ENCODE measurements at regions not wholly inside any gene's neighbourhood (a gene's known extent, or its start where the extent isn't known, plus 50 kb on each side); places are given as distances from the start of the nearest gene placed in this dataset.
"Not testable (repeated sequence)": the region's sequence is repeated elsewhere in the genome, so short reads cannot be mapped to it uniquely, and the experiment has no call there.

DNA sequence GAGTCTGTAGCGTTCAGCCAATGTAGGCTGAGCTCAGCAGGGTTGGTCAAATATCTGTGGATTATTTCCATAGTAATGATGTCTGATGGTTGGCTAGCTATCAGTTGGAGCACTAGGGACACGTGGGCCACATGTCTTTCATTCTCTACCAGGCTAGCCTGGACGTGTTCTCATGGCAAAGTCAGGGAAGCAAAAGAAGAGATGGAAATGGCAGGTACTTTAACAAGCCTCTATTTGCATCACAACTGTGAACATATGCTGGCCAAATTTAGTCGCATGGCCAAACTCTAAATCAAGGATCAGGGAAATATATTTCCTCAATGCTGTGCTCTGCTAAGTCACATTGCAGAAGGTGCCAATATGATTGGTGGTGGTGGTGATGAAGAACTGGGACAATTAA is 371.6 kb upstream of the CHST9 start:
- Mint-ChIP-seq H3K4me3 (no peak overlapping the region), H3K36me3 (no peaks in the 10 kb centered on the region), H3K4me1 (no peaks in the 10 kb centered on the region), H3K27me3 (no peaks in the 10 kb centered on the region), H3K9me3 (peaks cover 8% of the 10 kb centered on the region), H3K27ac (no peak overlapping the region)
- DNase-seq, result no peak
- CTCF ChIA-PET, result no interaction called here

DNA sequence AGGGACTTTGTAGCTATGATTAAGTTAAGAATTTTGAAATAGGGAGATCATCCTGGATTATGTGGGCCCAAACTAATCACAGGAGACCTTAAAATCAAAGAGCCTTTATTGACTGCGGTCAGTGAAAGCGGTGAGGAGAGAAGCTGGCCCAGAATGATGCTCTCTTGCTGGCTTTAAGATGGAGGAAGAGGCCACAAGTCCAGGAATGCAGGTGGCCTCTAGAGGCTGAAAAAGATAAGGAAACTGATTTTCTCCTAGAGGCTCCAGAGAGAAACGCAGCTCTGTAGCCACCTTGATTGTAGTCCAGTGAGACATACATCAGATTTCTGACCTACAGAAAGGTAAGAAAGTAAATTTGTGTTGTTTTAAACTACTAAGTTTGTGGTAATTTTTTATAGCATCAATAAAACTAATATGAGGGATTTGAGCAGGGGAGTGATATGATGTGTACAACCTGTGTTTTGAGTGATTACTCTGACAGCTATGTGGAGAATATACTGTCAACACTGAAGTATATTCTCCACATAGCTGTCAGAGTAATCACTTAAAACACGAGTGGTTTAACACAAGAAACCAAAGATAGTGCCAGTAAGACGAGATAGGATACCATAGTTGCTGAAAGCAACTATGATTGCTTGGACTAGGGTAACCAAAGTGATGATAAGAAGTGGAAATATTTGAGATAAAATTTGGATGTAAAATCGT is 364.4 kb upstream of the CHST9 start:
- no peak for DNase-seq
- CTCF ChIA-PET, result no interaction called here
- no peaks in the 10 kb centered on the region for H3K4me1 Mint-ChIP-seq
- H3K27me3 Mint-ChIP-seq, result no peaks in the 10 kb centered on the region
- H3K4me3 Mint-ChIP-seq, result no peak overlapping the region
- no peak overlapping the region for H3K27ac Mint-ChIP-seq
- no peaks in the 10 kb centered on the region for H3K36me3 Mint-ChIP-seq
- H3K9me3 Mint-ChIP-seq, result peaks cover 5% of the 10 kb centered on the region

DNA sequence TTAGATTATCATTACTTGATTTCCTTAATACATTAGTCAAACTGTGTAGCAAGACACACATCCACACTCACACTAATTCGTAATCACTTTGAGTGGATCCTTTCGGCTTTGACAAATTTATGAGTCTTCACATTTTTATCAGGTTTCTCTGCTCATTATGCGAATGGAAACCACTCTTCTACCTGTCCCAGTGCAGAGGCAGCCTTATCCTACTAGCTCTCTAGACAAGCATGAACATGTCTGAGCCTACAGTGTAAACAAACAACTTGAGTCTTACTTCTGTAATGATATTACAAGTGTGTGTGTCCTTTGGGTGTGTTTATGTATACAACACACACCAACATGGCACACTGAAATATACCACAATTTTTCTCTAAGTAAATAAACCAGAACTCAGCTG is 361.9 kb upstream of the CHST9 start:
- Mint-ChIP-seq H3K27ac (no peak overlapping the region), H3K36me3 (no peaks in the 10 kb centered on the region)

DNA sequence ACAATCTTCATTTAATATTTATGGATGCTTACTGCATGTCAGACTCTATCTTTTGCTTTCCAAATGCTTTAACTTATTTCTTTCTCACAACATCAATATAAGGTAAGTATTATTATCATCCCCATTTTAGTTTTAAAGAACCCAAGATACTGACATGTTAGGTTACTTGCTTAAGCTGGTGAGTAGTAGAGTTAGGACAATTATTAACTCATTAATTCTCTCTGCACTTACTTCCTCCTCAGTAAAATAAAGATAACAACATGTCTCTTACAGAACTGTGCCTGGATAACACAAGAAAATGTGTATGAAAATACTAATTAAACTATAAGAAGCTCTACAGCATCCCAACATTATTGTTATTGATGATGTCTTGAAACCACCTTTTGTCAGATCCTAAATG is 359.1 kb upstream of the CHST9 start:
- Mint-ChIP-seq H3K36me3 (no peaks in the 10 kb centered on the region), H3K4me3 (no peak overlapping the region), H3K9me3 (no peaks in the 10 kb centered on the region), H3K27ac (no peak overlapping the region), H3K4me1 (no peaks in the 10 kb centered on the region), H3K27me3 (no peaks in the 10 kb centered on the region)
- DNase-seq, result no peak
- CTCF ChIA-PET, result no interaction called here

More for the DNA sequence above, 361.9 kb upstream of the CHST9 start:
- CTCF ChIA-PET, result no interaction called here
- Mint-ChIP-seq H3K4me3 (no peak overlapping the region), H3K27me3 (no peaks in the 10 kb centered on the region), H3K9me3 (no peaks in the 10 kb centered on the region), H3K4me1 (no peaks in the 10 kb centered on the region)
- no peak for DNase-seq

DNA sequence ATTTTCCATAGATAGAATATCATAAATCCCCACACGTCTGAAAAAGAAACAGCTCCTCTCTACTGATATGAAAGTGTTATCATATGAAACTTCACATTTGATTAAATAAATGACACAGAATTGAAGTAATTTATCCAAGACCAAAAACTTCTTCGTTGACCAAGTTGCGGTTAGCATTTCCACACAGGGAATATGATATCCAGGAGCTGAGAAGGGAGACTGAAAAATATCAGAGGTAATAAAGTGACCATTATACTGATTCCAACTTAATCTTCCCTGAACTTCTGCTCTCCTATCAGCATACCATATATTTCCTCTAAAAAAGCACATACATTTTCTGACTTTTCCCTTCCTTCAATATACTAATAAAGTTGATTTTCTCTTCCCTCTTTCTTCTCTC is 356.2 kb upstream of the CHST9 start:
- Mint-ChIP-seq H3K27ac (no peak overlapping the region), H3K27me3 (no peaks in the 10 kb centered on the region), H3K4me3 (no peak overlapping the region), H3K4me1 (no peaks in the 10 kb centered on the region), H3K9me3 (no peaks in the 10 kb centered on the region), H3K36me3 (no peaks in the 10 kb centered on the region)
- DNase-seq, result no peak
- CTCF ChIA-PET, result no interaction called here

DNA sequence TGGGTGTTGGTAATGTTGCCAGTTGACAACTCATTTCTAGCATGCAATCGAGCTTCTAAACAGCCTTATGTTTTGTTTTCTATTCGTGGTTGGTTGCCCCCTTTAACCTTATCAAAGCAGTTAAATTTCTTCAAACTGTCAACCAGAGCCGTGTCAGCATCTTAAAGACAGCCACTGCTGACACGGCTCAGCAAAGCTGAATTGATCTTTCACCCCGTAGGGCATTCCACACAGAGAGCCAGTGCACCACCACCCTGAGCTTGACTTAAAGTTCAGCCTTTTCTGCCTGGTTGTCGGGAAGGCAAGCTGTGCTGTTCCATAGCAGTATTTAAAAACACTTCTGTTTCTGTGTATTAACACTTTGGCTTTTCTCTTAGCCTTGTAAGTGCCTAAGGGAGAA is 355.0 kb upstream of the CHST9 start:
- H3K4me1 Mint-ChIP-seq, result no peaks in the 10 kb centered on the region
- no peak overlapping the region for H3K27ac Mint-ChIP-seq
- H3K36me3 Mint-ChIP-seq, result no peaks in the 10 kb centered on the region
- no peak for DNase-seq
- H3K4me3 Mint-ChIP-seq, result no peak overlapping the region
- CTCF ChIA-PET, result no interaction called here
- no peaks in the 10 kb centered on the region for H3K9me3 Mint-ChIP-seq
- no peaks in the 10 kb centered on the region for H3K27me3 Mint-ChIP-seq

DNA sequence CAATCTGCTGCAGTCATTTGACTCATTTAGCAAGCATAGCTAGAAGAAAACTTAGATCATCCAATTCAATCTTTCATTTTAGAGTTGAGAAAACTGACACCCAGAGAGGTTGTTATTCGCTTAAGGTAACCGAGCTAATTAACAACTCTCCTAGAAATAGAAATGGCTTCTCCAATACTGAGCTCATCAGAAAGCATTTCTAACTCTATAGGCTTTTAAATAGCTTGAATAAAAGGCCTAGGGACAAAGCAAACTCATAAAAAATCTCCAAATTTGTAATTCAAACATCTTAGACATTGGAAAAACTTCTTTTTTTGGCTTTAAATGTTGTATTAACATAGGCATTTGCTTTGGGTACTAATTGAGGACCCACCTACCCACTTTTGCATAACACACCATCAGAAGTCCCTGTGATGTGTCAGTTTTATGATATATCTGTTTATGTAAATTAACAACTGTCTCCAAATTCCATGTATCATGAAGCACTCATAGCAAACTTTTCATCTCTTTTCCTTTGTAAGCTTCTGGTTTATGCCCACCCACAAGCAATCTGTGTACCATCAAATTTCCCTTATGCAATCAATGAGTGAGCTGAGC is 343.9 kb upstream of the CHST9 start:
- Mint-ChIP-seq H3K36me3 (no peaks in the 10 kb centered on the region), H3K9me3 (peaks cover 1% of the 10 kb centered on the region), H3K4me3 (no peak overlapping the region), H3K4me1 (no peaks in the 10 kb centered on the region), H3K27ac (no peak overlapping the region), H3K27me3 (no peaks in the 10 kb centered on the region)
- CTCF ChIA-PET, result interaction anchor here (0.6 kb wide), 1 partner anchor 30 kb away, joined by 3 read pairs; no protein-coding TSS in a partner anchor
- DNase-seq, result no peak

DNA sequence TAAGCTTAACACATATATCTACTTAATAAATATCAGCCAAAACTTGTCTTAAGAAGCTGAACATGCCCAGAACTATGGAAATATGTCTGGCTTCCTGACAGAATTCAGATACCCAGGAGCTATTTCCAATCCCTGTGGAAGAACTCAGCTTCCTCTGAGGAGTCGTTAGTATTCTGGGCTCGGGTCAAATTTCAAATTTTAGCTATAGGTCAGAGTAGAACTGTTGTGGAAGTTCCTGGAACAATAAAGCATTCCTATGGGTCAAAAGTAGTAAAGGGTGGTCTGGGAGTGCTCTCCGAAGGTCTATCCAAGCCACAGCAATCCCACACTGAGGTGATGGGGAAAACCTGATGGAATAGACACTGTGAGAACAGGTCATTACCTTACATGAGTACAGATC is 342.7 kb upstream of the CHST9 start:
- CTCF ChIA-PET, result no interaction called here
- no peaks in the 10 kb centered on the region for H3K27me3 Mint-ChIP-seq

DNA sequence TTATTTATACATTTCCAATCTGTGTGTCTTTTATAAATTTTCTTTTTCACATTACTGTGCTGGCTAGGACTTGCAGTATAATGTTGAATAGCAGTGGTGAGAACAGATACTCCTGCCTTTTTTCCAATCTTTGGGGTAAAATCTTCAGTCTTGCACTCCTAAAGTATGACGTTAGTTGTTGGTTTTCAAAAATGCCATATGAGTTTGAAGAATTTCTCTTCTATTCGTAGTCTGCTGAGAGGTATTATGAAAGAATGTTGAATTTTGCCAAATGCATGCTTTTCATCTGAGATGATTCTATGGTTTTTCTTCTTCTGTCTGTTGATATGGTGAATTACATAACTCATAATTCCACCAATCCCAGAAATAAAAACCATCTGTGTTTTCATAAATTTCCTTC is 335.3 kb upstream of the CHST9 start:
- H3K4me3 Mint-ChIP-seq, result no peak overlapping the region
- no peaks in the 10 kb centered on the region for H3K27me3 Mint-ChIP-seq
- no peak overlapping the region for H3K27ac Mint-ChIP-seq
- H3K36me3 Mint-ChIP-seq, result no peaks in the 10 kb centered on the region
- DNase-seq, result no peak
- H3K9me3 Mint-ChIP-seq, result peaks cover 1% of the 10 kb centered on the region
- no peaks in the 10 kb centered on the region for H3K4me1 Mint-ChIP-seq
- CTCF ChIA-PET, result no interaction called here

More for the DNA sequence above, 342.7 kb upstream of the CHST9 start:
- no peak for DNase-seq
- Mint-ChIP-seq H3K27ac (no peak overlapping the region), H3K4me1 (no peaks in the 10 kb centered on the region), H3K4me3 (no peak overlapping the region), H3K9me3 (no peaks in the 10 kb centered on the region), H3K36me3 (no peaks in the 10 kb centered on the region)

DNA sequence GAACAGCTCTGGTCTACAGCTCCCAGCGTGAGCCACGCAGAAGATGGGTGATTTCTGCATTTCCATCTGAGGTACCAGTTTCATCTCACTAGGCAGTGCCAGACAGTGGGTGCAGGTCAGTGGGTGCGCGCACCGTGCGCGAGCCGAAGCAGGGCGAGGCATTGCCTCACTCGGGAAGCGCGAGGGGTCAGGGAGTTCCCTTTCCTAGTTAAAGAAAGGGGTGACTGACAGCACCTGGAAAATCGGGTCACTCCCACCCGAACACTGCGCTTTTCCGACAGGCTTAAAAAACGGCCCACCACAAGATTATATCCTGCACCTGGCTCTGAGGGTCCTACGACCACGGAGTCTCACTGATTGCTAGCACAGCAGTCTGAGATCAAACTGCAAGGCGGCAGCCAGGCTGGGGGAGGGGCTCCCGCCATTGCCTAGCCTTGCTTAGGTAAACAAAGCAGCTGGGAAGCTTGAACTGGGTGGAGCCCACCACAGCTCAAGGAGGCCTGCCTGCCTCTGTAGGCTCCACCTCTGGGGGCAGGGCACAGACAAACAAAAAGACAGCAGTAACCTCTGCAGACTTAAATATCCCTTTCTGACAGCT is 325.0 kb upstream of the CHST9 start:
- H3K27ac Mint-ChIP-seq, H3K4me1 Mint-ChIP-seq: not testable (repeated sequence)

DNA sequence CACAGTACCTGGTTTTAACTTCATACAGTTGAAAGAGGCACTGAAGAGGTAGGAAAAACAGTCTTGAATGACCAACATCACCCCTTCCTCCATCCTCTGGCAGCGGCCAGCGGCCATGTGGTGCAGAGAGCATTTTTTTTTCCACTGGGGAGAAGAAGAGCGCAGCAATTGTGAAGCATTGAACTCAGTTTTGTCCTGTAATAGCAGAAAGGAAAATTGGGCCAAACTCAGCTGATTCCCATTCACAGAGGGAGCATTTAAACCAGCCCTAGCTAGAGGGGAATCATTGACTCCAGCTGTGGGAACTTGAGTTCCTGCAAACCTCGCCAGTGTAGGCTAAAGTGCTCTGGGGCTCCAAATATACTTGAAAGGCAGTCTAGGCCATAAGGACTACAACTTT is 316.6 kb upstream of the CHST9 start:
- H3K4me1 Mint-ChIP-seq, result no peaks in the 10 kb centered on the region
- no peaks in the 10 kb centered on the region for H3K36me3 Mint-ChIP-seq

More for the DNA sequence above, 325.0 kb upstream of the CHST9 start:
- CTCF ChIA-PET, H3K4me3 Mint-ChIP-seq, H3K9me3 Mint-ChIP-seq, H3K36me3 Mint-ChIP-seq, H3K27me3 Mint-ChIP-seq, DNase-seq: not testable (repeated sequence)

DNA sequence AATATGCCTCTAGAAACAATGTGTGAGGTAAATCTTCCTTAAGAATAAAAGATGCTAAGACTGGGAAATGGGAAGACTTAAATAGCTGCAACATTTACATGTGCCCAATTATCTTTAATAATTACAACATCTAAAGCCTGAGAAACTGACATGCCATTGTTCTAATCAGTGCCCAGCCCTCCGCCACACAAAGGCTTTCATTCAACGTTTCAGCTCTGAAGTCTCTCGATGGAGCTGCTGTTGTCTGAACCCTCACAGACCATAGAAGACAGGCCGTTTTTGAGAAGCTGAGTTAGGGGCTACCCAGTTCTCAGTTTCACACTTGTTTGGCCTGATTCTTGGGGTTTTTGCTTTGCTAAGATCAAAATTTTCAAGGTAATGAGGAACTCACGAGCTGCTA is 315.4 kb upstream of the CHST9 start:
- H3K4me1 Mint-ChIP-seq, result no peaks in the 10 kb centered on the region
- H3K4me3 Mint-ChIP-seq, result no peak overlapping the region
- H3K27me3 Mint-ChIP-seq, result no peaks in the 10 kb centered on the region
- H3K36me3 Mint-ChIP-seq, result no peaks in the 10 kb centered on the region
- CTCF ChIA-PET, result no interaction called here
- H3K9me3 Mint-ChIP-seq, result peaks cover 8% of the 10 kb centered on the region
- no peak overlapping the region for H3K27ac Mint-ChIP-seq
- no peak for DNase-seq

More for the DNA sequence above, 316.6 kb upstream of the CHST9 start:
- H3K9me3 Mint-ChIP-seq, result peaks cover 8% of the 10 kb centered on the region
- CTCF ChIA-PET, result no interaction called here
- H3K27ac Mint-ChIP-seq, result no peak overlapping the region
- no peak overlapping the region for H3K4me3 Mint-ChIP-seq
- no peaks in the 10 kb centered on the region for H3K27me3 Mint-ChIP-seq
- no peak for DNase-seq

DNA sequence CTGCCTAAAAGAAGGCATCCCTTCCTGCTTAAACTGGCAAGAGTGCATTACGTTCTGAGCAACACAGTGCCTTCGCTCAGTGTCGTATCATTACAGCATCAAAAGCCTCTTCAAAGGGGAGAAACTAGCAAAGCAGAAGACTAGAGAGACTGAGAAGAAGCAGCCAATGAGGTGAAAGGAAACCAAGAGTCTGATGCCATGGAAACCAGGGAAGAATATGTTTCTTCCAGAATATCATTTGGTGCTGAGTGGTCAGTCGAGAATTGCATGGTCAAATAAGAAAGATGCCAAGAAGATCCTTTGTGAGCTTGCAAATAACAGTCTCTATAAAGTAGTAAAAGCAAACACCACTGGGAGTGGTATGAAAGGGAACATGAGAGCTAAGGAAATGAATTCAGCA is 312.1 kb upstream of the CHST9 start:
- H3K36me3 Mint-ChIP-seq, result no peaks in the 10 kb centered on the region
- no peaks in the 10 kb centered on the region for H3K4me1 Mint-ChIP-seq
- CTCF ChIA-PET, result no interaction called here
- H3K9me3 Mint-ChIP-seq, result peaks cover 5% of the 10 kb centered on the region
- H3K27ac Mint-ChIP-seq, result no peak overlapping the region
- no peak overlapping the region for H3K4me3 Mint-ChIP-seq
- no peak for DNase-seq
- no peaks in the 10 kb centered on the region for H3K27me3 Mint-ChIP-seq

DNA sequence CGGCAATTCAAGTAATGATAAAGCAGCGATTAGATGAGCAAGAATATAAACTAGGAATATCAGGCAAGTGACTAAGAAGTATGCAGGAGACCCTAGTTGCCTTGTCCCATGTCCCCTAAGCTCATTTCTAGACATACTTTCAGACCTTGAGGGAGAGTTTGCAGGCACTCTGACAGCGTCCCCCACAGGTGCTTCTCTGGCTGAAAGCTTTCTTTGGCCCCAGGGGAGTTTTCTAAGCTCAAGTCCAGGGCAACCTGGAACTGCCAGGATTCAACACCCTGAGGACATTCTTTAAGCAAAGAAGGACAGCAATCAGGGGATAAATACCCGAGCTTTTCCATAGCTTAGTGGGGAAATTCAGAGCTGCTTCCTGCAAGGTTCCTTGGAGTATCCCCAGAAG is 308.1 kb upstream of the CHST9 start:
- H3K4me1 Mint-ChIP-seq, result no peaks in the 10 kb centered on the region
- DNase-seq, result no peak
- no peaks in the 10 kb centered on the region for H3K36me3 Mint-ChIP-seq
- H3K27ac Mint-ChIP-seq, result no peak overlapping the region
- CTCF ChIA-PET, result no interaction called here
- peaks cover 4% of the 10 kb centered on the region for H3K9me3 Mint-ChIP-seq
- H3K4me3 Mint-ChIP-seq, result no peak overlapping the region
- no peaks in the 10 kb centered on the region for H3K27me3 Mint-ChIP-seq

DNA sequence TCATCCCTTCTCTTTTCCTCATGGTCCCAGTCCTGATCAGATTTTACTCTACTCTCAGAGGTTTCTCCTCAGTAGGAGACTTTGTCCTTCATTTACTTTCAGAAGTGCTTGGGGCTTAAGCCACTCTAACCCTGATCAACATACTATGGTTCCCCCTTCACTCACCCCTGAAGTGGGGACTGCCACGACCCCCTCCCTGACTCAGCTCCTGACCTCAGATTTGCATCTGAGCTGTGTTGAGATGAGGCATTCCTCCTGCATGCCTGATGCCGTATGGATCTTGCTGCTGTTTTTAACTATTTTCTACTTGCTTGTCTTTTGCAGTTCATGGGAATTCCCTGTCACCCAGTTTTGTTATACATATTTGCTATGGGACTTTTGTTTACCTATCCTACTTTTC is 306.7 kb upstream of the CHST9 start:
- H3K27ac Mint-ChIP-seq, result no peak overlapping the region
- CTCF ChIA-PET, result no interaction called here
- no peak overlapping the region for H3K4me3 Mint-ChIP-seq
- H3K9me3 Mint-ChIP-seq, result peaks cover 4% of the 10 kb centered on the region
- no peaks in the 10 kb centered on the region for H3K4me1 Mint-ChIP-seq
- H3K36me3 Mint-ChIP-seq, result no peaks in the 10 kb centered on the region
- no peak for DNase-seq
- no peaks in the 10 kb centered on the region for H3K27me3 Mint-ChIP-seq
